Liver (tissue), 8 donors: ENCODE measurements at regions not wholly inside any gene's neighbourhood (a gene's known extent, or its start where the extent isn't known, plus 50 kb on each side); places are given as distances from the start of the nearest gene placed in this dataset.

Experiments used
- DNase-seq: peaks from one replicate; pipeline ENCODE4 v3.0.0-alpha.2; 2017; ENCODE audit warnings: low spot score
- H3K27ac ChIP-seq, 2 donors: one replicate each; pipeline ENCODE4 v1.7.0; 2013; ENCODE audit warnings: inconsistent platforms in 2 of 2, low read length in 2 of 2, control low read depth in 1 of 2, low read depth in 1 of 2, mild to moderate bottlenecking in 1 of 2
- H3K27me3 ChIP-seq, 4 donors: one replicate each; pipeline versions ENCODE4 v1.6.1 to v1.7.0; 2013; ENCODE audit warnings: low read length in 3 of 4, inconsistent platforms in 1 of 4, mild to moderate bottlenecking in 1 of 4, moderate library complexity in 1 of 4; ENCODE audit not compliant: control insufficient read depth in 4 of 4, insufficient read depth in 4 of 4
- H3K36me3 ChIP-seq, 4 donors: one replicate each; pipeline versions ENCODE4 v1.6.1 to v1.7.0; 2013; ENCODE audit warnings: low read length in 3 of 4, mild to moderate bottlenecking in 3 of 4, low read depth in 1 of 4, moderate library complexity in 1 of 4; ENCODE audit not compliant: control insufficient read depth in 4 of 4, insufficient read depth in 3 of 4
- H3K4me1 ChIP-seq, 4 donors: one replicate each; pipeline versions ENCODE4 v1.6.1 to v1.7.0; 2013; ENCODE audit warnings: low read length in 3 of 4, mild to moderate bottlenecking in 3 of 4, moderate library complexity in 1 of 4; ENCODE audit not compliant: control insufficient read depth in 4 of 4, insufficient read depth in 4 of 4
- H3K4me3 ChIP-seq, 3 donors: one replicate each; pipeline versions ENCODE4 v1.6.1 to v1.7.0; 2013; ENCODE audit warnings: low read length in 3 of 3, control low read depth in 1 of 3, low read depth in 1 of 3, mild to moderate bottlenecking in 1 of 3
- H3K9ac ChIP-seq, 2 donors: one replicate each; pipeline ENCODE4 v1.7.0; 2013; ENCODE audit warnings: low read length in 2 of 2, mild to moderate bottlenecking in 2 of 2, moderate library complexity in 2 of 2, control low read depth in 1 of 2, low read depth in 1 of 2
- H3K9me3 ChIP-seq, 4 donors: one replicate each; pipeline versions ENCODE4 v1.6.1 to v1.7.0; 2013; ENCODE audit warnings: low read length in 3 of 4; ENCODE audit not compliant: control insufficient read depth in 4 of 4
- ATF3 ChIP-seq: IDR thresholded peaks from 2 replicates; pipeline ENCODE4 v1.6.1; 2016; ENCODE audit warnings: antibody characterized with exemption
- CTCF ChIP-seq: fragments of 150-350 bp; IDR thresholded peaks from 2 replicates; pipeline ENCODE4 v1.5.1; 2017; ENCODE audit warnings: improper control_type of control experiment, low read depth, low read length; ENCODE audit not compliant: missing input control
- EGR1 ChIP-seq, 2 donors: IDR thresholded peaks; 2 replicates each; pipeline ENCODE4 v1.6.1; 2016 to 2018; ENCODE audit warnings: antibody characterized with exemption in 2 of 2, low read depth in 2 of 2
- FOXA1 ChIP-seq: IDR thresholded peaks from 2 replicates; pipeline ENCODE4 v1.6.1; 2016; ENCODE audit warnings: antibody characterized with exemption
- FOXA2 ChIP-seq: IDR thresholded peaks from 2 replicates; pipeline ENCODE4 v1.6.1; 2016; ENCODE audit warnings: antibody characterized with exemption
- GABPA ChIP-seq, 2 donors: IDR thresholded peaks in 1 of 2; conservative IDR thresholded peaks in 1 of 2; 2 replicates each; pipeline ENCODE4 v1.6.1; 2016; ENCODE audit warnings: antibody characterized with exemption in 2 of 2, mild to moderate bottlenecking in 1 of 2, moderate library complexity in 1 of 2
- HNF4A ChIP-seq, 2 donors: conservative IDR thresholded peaks; 2 replicates each; pipeline ENCODE4 v1.6.1; 2016; ENCODE audit warnings: antibody characterized with exemption in 2 of 2, mild to moderate bottlenecking in 2 of 2
- HNF4G ChIP-seq: IDR thresholded peaks from 2 replicates; pipeline ENCODE4 v1.6.1; 2016; ENCODE audit warnings: antibody characterized with exemption
- JUND ChIP-seq, 2 donors: IDR thresholded peaks; 2 replicates each; pipeline ENCODE4 v1.6.1; 2016; ENCODE audit warnings: antibody characterized with exemption in 2 of 2
- MAX ChIP-seq: IDR thresholded peaks from 2 replicates; pipeline ENCODE4 v1.6.1; 2016; ENCODE audit warnings: antibody characterized with exemption
- NR2F2 ChIP-seq: IDR thresholded peaks from 2 replicates; pipeline ENCODE4 v1.6.1; 2016; ENCODE audit warnings: antibody characterized with exemption
- RAD21 ChIP-seq, 2 donors: IDR thresholded peaks; 2 replicates each; pipeline ENCODE4 v1.6.1; 2016; ENCODE audit warnings: antibody characterized with exemption in 2 of 2, mild to moderate bottlenecking in 2 of 2
- REST ChIP-seq: IDR thresholded peaks from 2 replicates; pipeline ENCODE4 v1.6.1; 2016; ENCODE audit warnings: antibody characterized with exemption, mild to moderate bottlenecking
- RXRA ChIP-seq, 2 donors: IDR thresholded peaks; 2 replicates each; pipeline ENCODE4 v1.6.1; 2017 to 2018; ENCODE audit warnings: antibody characterized with exemption in 2 of 2, mild to moderate bottlenecking in 1 of 2
- SP1 ChIP-seq: IDR thresholded peaks from 2 replicates; pipeline ENCODE4 v1.6.1; 2018; ENCODE audit warnings: antibody characterized with exemption, mild to moderate bottlenecking
- TAF1 ChIP-seq: conservative IDR thresholded peaks from 2 replicates; pipeline ENCODE4 v1.6.1; 2016; ENCODE audit warnings: antibody characterized with exemption, mild to moderate bottlenecking
- YY1 ChIP-seq: IDR thresholded peaks from 2 replicates; pipeline ENCODE4 v1.6.1; 2016; ENCODE audit warnings: antibody characterized with exemption, mild to moderate bottlenecking
- ZBTB33 ChIP-seq: IDR thresholded peaks from 2 replicates; pipeline ENCODE4 v1.6.1; 2016; ENCODE audit warnings: antibody characterized with exemption
- WGBS: extraction: QIAGEN DNeasy Blood & Tissue Kit; methylation state at CpG from one replicate; pipeline ENCODE4 v1.1.7; 2013; 5-methylcytosine and 5-hydroxymethylcytosine counted together
- donor health status: healthy.
- donor health status: healthy.
- donor health status: healthy.
- donor health status: healthy.
- donor health status: healthy.

GRCh38 chr2:52467189-52467588, 1300.4 kb upstream of the CHAC2 start:
- no peaks in the 10 kb centered on the region for H3K9me3 ChIP-seq

GRCh38 chr2:52465287-52465686, 1302.3 kb upstream of the CHAC2 start:
- TF ChIP-seq GABPA (IDR thresholded peaks at IDR 0.05 in 1 of 2, conservative IDR thresholded peaks at IDR 0.05 in 1 of 2): no peak
- TF ChIP-seq MAX: no peak
- no peak for TF ChIP-seq CTCF
- no peak for TF ChIP-seq NR2F2
- TF ChIP-seq FOXA2: no peak
- TF ChIP-seq JUND (IDR thresholded peaks at IDR 0.05): no peak
- no peak for TF ChIP-seq FOXA1
- no peak for TF ChIP-seq TAF1
- no peak for TF ChIP-seq HNF4A (conservative IDR thresholded peaks at IDR 0.05)
- no peak for TF ChIP-seq SP1
- no peak for TF ChIP-seq RXRA (IDR thresholded peaks at IDR 0.05)
- no peak for TF ChIP-seq HNF4G
- no peak for TF ChIP-seq EGR1 (IDR thresholded peaks at IDR 0.05; ENCODE audit: low read depth in 2 of 2)
- no peak for TF ChIP-seq REST
- no peak for TF ChIP-seq ATF3
- no peak for TF ChIP-seq RAD21 (IDR thresholded peaks at IDR 0.05)
- TF ChIP-seq YY1: no peak
- no peak for TF ChIP-seq ZBTB33
- Histone ChIP-seq H3K4me3 (no peak overlapping the region), H3K9ac (no peak overlapping the region), H3K4me1 (peaks cover 0 to 16% (median 13%) of the 10 kb centered on the region in 4 donors), H3K9me3 (no peaks in the 10 kb centered on the region), H3K27ac (no peak overlapping the region), H3K36me3 (no peaks in the 10 kb centered on the region), H3K27me3 (no peaks in the 10 kb centered on the region)
- WGBS: 83% methylated on average over 3 of the region's 3 CpGs
- no peak for DNase-seq

More at GRCh38 chr2:52467189-52467588, 1300.4 kb upstream of the CHAC2 start:
- DNase-seq: no peak
- Histone ChIP-seq H3K4me3 (no peak overlapping the region), H3K27me3 (no peaks in the 10 kb centered on the region), H3K4me1 (peaks cover 0 to 12% (median 11%) of the 10 kb centered on the region in 4 donors), H3K36me3 (no peaks in the 10 kb centered on the region), H3K27ac (no peak overlapping the region), H3K9ac (no peak overlapping the region)
- WGBS: 95% methylated on average over 2 of the region's 2 CpGs
- no peak for TF ChIP-seq FOXA1
